ENCODE measurements at regions not wholly inside any gene's neighbourhood (a gene's known extent, or its start where the extent isn't known, plus 50 kb on each side); places are given as distances from the start of the nearest gene placed in this dataset.

DNA sequence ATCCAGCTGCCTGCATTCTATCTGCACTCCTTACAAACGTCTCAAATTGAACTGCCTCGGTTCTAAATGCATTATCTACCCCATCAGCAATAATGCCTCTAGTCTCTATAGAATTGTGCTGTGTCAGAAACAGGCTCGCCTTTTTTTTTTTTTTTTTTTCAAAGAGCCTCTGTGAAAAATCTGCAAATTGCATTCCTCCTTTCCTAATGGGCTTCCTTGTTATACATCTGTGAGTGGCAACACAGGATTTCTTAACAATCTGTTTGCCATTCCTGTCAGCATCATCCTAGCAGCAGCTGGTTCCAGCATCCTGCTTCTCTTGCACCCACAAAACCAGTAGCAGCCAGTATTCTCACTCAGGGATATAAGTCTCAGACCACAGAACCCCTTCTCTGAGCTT, 413.5 kb upstream of the SEMA3D start:
- peak; percentile 1 for DNase-seq (ENCODE audit: low read depth)
- no peak overlapping the region for H3K4me3 ChIP-seq (ENCODE audit: low read depth, low read length)
- TF ChIP-seq CTCF (IDR thresholded peaks at IDR 0.05; ENCODE audit: insufficient read depth, low read depth, low read length): no peak

- no peak overlapping the region for H3K4me3 ChIP-seq (ENCODE audit: low read depth, low read length)
- DNase-seq (ENCODE audit: low read depth): no peak
- TF ChIP-seq CTCF (IDR thresholded peaks at IDR 0.05; ENCODE audit: insufficient read depth, low read depth, low read length): no peak
Observed at GRCh38 chr7:85596827-85597226, 410.0 kb upstream of the SEMA3D start.

- no peak overlapping the region for H3K4me3 ChIP-seq (ENCODE audit: low read depth, low read length)
- DNase-seq (ENCODE audit: low read depth): peak; percentile 20
- no peak for TF ChIP-seq CTCF (IDR thresholded peaks at IDR 0.05; ENCODE audit: insufficient read depth, low read depth, low read length)
Observed at GRCh38 chr7:85595750-85596178, 408.9 kb upstream of the SEMA3D start.

- DNase-seq (ENCODE audit: low read depth): no peak
- H3K4me3 ChIP-seq (ENCODE audit: low read depth, low read length): no peak overlapping the region
- TF ChIP-seq CTCF (IDR thresholded peaks at IDR 0.05; ENCODE audit: insufficient read depth, low read depth, low read length): no peak
Observed at GRCh38 chr7:85593355-85593754, 406.5 kb upstream of the SEMA3D start.

- DNase-seq (ENCODE audit: low read depth): no peak
- no peak for TF ChIP-seq CTCF (IDR thresholded peaks at IDR 0.05; ENCODE audit: insufficient read depth, low read depth, low read length)
- H3K4me3 ChIP-seq (ENCODE audit: low read depth, low read length): no peak overlapping the region
Observed at GRCh38 chr7:85587785-85588184, 400.9 kb upstream of the SEMA3D start.

GRCh38 chr7:85586091-85586490, 399.2 kb upstream of the SEMA3D start:
- H3K4me3 ChIP-seq (ENCODE audit: low read depth, low read length): no peak overlapping the region
- DNase-seq (ENCODE audit: low read depth): no peak
- TF ChIP-seq CTCF (IDR thresholded peaks at IDR 0.05; ENCODE audit: insufficient read depth, low read depth, low read length): no peak

DNA sequence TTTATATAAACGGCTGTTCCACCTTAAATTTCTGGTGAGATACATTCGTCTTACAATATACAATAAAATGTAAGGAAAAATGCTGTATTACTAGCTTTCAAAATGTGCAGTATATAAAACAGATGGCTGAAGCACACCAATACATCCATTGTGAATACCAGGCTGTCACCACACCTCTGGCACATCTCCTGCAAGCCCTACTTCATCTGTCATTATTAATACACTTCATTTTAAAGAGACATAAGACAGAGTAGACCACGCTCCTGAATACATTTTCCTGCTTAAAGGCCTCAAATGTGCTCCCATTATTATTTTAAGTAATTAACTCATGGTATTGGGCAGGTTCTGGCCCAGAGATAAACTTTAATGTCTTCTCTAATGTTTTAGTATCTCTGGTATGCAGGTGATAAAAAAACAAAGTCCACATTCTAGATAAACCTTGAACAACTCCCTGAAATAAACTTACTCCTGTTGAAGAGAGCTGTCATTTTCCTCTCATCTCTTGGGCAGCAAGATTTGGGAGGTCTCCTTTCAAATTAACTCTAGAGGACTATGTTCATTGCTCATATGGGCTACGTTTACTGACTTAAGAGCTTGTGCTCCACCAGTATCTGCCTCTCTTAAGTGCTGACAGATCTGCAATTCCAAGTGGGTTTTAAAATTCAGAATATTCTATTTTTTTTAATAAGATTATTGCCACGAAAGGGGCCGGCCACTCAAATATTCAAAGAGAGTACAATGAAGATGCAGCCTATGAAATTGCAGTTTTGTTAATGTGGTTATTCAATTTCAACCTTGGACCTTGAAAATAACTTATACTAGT, 396.5 kb upstream of the SEMA3D start:
- DNase-seq (ENCODE audit: low read depth): no peak
- TF ChIP-seq CTCF (IDR thresholded peaks at IDR 0.05; ENCODE audit: insufficient read depth, low read depth, low read length): no peak
- H3K4me3 ChIP-seq (ENCODE audit: low read depth, low read length): no peak overlapping the region

All from fibroblast of villous mesenchyme (primary cell).